Neural cell (in vitro differentiated cells): ENCODE measurements at regions not wholly inside any gene's neighbourhood (a gene's known extent, or its start where the extent isn't known, plus 50 kb on each side); places are given as distances from the start of the nearest gene placed in this dataset.

Experiments
- H2AFZ ChIP-seq: fragments of 200-600, 300-800 bp; sonication (generic), shearing (Covaris generic); 2 replicates; pipeline ENCODE4 v1.6.0; 2014; ENCODE audit warnings: low read depth, mild to moderate bottlenecking, antibody characterized with exemption, low read length, moderate library complexity
- H3F3A ChIP-seq: fragments of 200-600 bp; shearing (Covaris generic); 2 replicates; pipeline ENCODE4 v1.6.1; 2016; ENCODE audit warnings: mild to moderate bottlenecking, moderate library complexity, mixed read lengths, antibody characterized with exemption, low read length; ENCODE audit not compliant: insufficient read depth, poor library complexity, severe bottlenecking
- H3K27ac ChIP-seq: fragments of 200-600, 300-800 bp; sonication (generic), shearing (Covaris generic); 2 replicates; pipeline ENCODE4 v1.5.1; 2014; ENCODE audit warnings: mild to moderate bottlenecking, low read length, moderate library complexity
- H3K27me3 ChIP-seq: fragments of 300-800, 200-600 bp; sonication (generic), shearing (Covaris generic); 2 replicates; pipeline ENCODE4 v1.6.0; 2014; ENCODE audit warnings: mild to moderate bottlenecking, low read depth, low read length, moderate library complexity; ENCODE audit not compliant: insufficient read depth
- H3K36me3 ChIP-seq: fragments of 300-800, 200-600 bp; sonication (generic), shearing (Covaris generic); 2 replicates; pipeline ENCODE4 v1.5.1; 2014; ENCODE audit warnings: mild to moderate bottlenecking, antibody characterized with exemption, low read length, moderate library complexity; ENCODE audit not compliant: insufficient read depth
- H3K4me2 ChIP-seq: fragments of 300-800, 200-600 bp; sonication (generic), shearing (Covaris generic); 2 replicates; pipeline ENCODE4 v1.6.0; 2014; ENCODE audit warnings: mild to moderate bottlenecking, low read length
- H3K4me3 ChIP-seq: fragments of 300-800, 200-600 bp; sonication (generic), shearing (Covaris generic); 2 replicates; pipeline ENCODE4 v1.5.1; 2014; ENCODE audit warnings: mild to moderate bottlenecking, low read length, moderate library complexity
- H3K79me2 ChIP-seq: fragments of 200-600 bp; shearing (Covaris generic); replicated peaks from 2 replicates; pipeline ENCODE4 v1.6.0; 2014; ENCODE audit warnings: mild to moderate bottlenecking, low read length, moderate library complexity; ENCODE audit not compliant: insufficient read depth
- H3K9ac ChIP-seq: fragments of 300-800, 200-600 bp; sonication (generic), shearing (Covaris generic); 2 replicates; pipeline ENCODE4 v1.6.1; 2016; ENCODE audit warnings: mild to moderate bottlenecking, low read length, mixed read lengths
- H3K9me2 ChIP-seq: fragments of 200-600 bp; shearing (Covaris generic); 2 replicates; pipeline ENCODE4 v1.6.1; 2016; ENCODE audit warnings: mild to moderate bottlenecking, low read length, mixed read lengths; ENCODE audit not compliant: insufficient read depth
- H3K9me3 ChIP-seq: fragments of 200-600, 300-800 bp; sonication (generic), shearing (Covaris generic); 2 replicates; pipeline ENCODE4 v1.6.1; 2016; ENCODE audit warnings: mild to moderate bottlenecking, mixed run types, low read length, moderate library complexity, mixed read lengths
- H4K20me1 ChIP-seq: fragments of 200-600 bp; shearing (Covaris generic); 2 replicates; pipeline ENCODE4 v1.6.1; 2016; ENCODE audit warnings: mild to moderate bottlenecking, mixed run types; ENCODE audit not compliant: insufficient read depth
- EP300 ChIP-seq: fragments of 450-650 bp; conservative IDR thresholded peaks from 2 replicates; pipeline ENCODE4 v1.6.1; 2014; ENCODE audit warnings: antibody characterized with exemption, mild to moderate bottlenecking, moderate library complexity; ENCODE audit not compliant: poor library complexity, severe bottlenecking
- EZH2 ChIP-seq: fragments of 200-600, 300-800 bp; shearing (Covaris generic), sonication (generic); IDR thresholded peaks from 2 replicates; pipeline ENCODE4 v1.6.1; 2014; ENCODE audit warnings: antibody characterized with exemption, low read length, borderline replicate concordance, mild to moderate bottlenecking; ENCODE audit not compliant: insufficient read depth, poor library complexity, severe bottlenecking
- MXI1 ChIP-seq: fragments of 450-650 bp; conservative IDR thresholded peaks from 2 replicates; pipeline ENCODE4 v1.6.1; 2014; ENCODE audit warnings: antibody characterized with exemption, mild to moderate bottlenecking; ENCODE audit not compliant: poor library complexity, severe bottlenecking
- POLR2AphosphoS5 ChIP-seq: IDR thresholded peaks from 2 replicates; pipeline ENCODE4 v1.6.1; 2012
- RAD21 ChIP-seq: fragments of 450-650 bp; conservative IDR thresholded peaks from 2 replicates; pipeline ENCODE4 v1.6.1; 2014; ENCODE audit warnings: antibody characterized with exemption, mild to moderate bottlenecking, moderate library complexity
- SMC3 ChIP-seq: fragments of 450-650 bp; conservative IDR thresholded peaks from 2 replicates; pipeline ENCODE4 v1.6.1; 2014; ENCODE audit warnings: antibody characterized with exemption, mild to moderate bottlenecking, moderate library complexity; ENCODE audit not compliant: poor library complexity
- TAF1 ChIP-seq: IDR thresholded peaks from 2 replicates; pipeline ENCODE4 v1.6.1; 2012; ENCODE audit warnings: low read depth
- TF ChIP-seq, protein P1 (sequence below): IDR thresholded peaks from 2 replicates; pipeline ENCODE4 v1.6.1; 2012; ENCODE audit warnings: borderline replicate concordance
- TF ChIP-seq, protein P2 (sequence below): fragments of 450-650 bp; IDR thresholded peaks from 2 replicates; pipeline ENCODE4 v1.5.1; 2014; ENCODE audit warnings: antibody characterized with exemption, mild to moderate bottlenecking, moderate library complexity; ENCODE audit not compliant: poor library complexity, severe bottlenecking

DNA sequence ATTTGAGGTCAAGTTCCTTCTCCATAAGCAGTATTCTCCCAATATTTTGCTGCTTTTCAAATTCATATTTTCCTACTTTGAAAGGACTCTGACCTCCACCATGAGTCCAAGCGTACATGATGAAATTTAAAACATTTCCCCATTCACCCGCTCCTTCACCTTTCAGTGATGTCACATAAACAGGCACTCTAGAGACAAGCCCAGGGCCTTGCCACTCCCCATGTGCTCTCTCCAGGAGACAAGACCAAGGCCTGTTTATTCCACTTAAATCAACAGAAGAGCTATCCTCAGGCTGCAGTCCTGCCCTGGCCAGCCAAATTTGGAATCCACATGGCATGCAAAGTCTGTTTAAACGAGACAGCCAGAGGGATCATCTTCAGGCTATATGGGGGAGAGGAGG lies 161.5 kb downstream of the ARRDC4 start:
- Histone ChIP-seq H3K27me3 (no peaks in the 10 kb centered on the region), H3K36me3 (no peaks in the 10 kb centered on the region), H3K79me2 (no peaks in the 10 kb centered on the region), H3K4me3 (no peak overlapping the region), H3K9ac (no peak overlapping the region), H4K20me1 (no peaks in the 10 kb centered on the region), H3F3A (no peaks in the 10 kb centered on the region), H3K9me3 (no peaks in the 10 kb centered on the region), H3K4me2 (no peak overlapping the region), H3K27ac (no peak overlapping the region), H2AFZ (no peak overlapping the region), H3K9me2 (no peaks in the 10 kb centered on the region)
- TF ChIP-seq MXI1 (no peak), TAF1 (no peak), SMC3 (no peak), EP300 (no peak), POLR2AphosphoS5 (no peak), RAD21 (no peak)
- TF ChIP-seq, protein P1, sequence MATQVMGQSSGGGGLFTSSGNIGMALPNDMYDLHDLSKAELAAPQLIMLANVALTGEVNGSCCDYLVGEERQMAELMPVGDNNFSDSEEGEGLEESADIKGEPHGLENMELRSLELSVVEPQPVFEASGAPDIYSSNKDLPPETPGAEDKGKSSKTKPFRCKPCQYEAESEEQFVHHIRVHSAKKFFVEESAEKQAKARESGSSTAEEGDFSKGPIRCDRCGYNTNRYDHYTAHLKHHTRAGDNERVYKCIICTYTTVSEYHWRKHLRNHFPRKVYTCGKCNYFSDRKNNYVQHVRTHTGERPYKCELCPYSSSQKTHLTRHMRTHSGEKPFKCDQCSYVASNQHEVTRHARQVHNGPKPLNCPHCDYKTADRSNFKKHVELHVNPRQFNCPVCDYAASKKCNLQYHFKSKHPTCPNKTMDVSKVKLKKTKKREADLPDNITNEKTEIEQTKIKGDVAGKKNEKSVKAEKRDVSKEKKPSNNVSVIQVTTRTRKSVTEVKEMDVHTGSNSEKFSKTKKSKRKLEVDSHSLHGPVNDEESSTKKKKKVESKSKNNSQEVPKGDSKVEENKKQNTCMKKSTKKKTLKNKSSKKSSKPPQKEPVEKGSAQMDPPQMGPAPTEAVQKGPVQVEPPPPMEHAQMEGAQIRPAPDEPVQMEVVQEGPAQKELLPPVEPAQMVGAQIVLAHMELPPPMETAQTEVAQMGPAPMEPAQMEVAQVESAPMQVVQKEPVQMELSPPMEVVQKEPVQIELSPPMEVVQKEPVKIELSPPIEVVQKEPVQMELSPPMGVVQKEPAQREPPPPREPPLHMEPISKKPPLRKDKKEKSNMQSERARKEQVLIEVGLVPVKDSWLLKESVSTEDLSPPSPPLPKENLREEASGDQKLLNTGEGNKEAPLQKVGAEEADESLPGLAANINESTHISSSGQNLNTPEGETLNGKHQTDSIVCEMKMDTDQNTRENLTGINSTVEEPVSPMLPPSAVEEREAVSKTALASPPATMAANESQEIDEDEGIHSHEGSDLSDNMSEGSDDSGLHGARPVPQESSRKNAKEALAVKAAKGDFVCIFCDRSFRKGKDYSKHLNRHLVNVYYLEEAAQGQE, result no peak
- TF ChIP-seq, protein P2, sequence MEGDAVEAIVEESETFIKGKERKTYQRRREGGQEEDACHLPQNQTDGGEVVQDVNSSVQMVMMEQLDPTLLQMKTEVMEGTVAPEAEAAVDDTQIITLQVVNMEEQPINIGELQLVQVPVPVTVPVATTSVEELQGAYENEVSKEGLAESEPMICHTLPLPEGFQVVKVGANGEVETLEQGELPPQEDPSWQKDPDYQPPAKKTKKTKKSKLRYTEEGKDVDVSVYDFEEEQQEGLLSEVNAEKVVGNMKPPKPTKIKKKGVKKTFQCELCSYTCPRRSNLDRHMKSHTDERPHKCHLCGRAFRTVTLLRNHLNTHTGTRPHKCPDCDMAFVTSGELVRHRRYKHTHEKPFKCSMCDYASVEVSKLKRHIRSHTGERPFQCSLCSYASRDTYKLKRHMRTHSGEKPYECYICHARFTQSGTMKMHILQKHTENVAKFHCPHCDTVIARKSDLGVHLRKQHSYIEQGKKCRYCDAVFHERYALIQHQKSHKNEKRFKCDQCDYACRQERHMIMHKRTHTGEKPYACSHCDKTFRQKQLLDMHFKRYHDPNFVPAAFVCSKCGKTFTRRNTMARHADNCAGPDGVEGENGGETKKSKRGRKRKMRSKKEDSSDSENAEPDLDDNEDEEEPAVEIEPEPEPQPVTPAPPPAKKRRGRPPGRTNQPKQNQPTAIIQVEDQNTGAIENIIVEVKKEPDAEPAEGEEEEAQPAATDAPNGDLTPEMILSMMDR, result no peak

DNA sequence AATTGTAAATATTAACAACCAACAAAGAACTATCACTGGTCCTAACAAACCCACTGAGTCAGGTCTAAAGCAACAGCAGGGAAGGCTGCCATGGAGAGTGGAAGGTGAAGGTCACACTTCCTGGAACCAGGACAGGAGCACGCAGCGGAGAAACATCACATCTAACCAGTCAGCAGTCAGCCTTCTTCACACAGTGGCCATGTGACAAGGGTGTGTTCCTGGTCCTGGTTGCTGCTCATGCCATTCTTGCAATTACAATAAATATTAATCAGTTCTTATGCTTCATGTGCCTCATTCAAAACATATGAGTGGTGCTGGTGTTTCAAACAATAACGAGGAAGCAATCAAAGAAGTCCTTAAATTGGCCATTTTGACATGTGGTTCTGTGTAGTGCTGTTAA lies 162.8 kb downstream of the ARRDC4 start:
- Histone ChIP-seq H3K79me2 (no peaks in the 10 kb centered on the region), H3K4me2 (no peak overlapping the region), H3K4me3 (no peak overlapping the region), H4K20me1 (no peaks in the 10 kb centered on the region), H3K36me3 (no peaks in the 10 kb centered on the region), H3K9me3 (no peaks in the 10 kb centered on the region), H3K9me2 (no peaks in the 10 kb centered on the region), H3F3A (no peaks in the 10 kb centered on the region), H3K27ac (no peak overlapping the region), H3K9ac (no peak overlapping the region), H3K27me3 (no peaks in the 10 kb centered on the region), H2AFZ (no peak overlapping the region)
- TF ChIP-seq RAD21 (no peak), POLR2AphosphoS5 (no peak), EZH2 (no peak), MXI1 (no peak)

DNA sequence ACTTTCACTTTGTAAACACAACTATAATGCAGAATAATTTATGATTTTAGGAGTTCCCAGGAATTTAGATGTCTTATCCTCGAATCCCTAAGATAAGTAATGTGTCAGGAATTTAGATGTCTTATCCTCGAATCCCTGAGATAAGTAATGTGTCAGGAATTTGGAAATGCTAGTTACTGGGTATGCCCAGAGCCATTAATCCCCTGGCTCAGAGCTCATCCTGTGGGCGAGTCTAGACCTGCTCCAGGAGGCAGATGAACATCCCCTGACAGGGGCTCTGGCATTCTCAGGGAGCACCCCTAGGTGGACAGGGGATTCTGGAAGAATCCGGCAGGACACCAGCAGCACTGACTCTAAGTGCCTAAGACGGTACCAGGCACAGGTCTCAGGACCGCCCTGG lies 163.3 kb downstream of the ARRDC4 start:
- Histone ChIP-seq H3K9ac (no peak overlapping the region), H3K27ac (no peak overlapping the region), H3K4me3 (no peak overlapping the region), H2AFZ (no peak overlapping the region), H3K27me3 (no peaks in the 10 kb centered on the region), H3K4me2 (no peak overlapping the region), H3F3A (no peaks in the 10 kb centered on the region), H4K20me1 (no peaks in the 10 kb centered on the region), H3K36me3 (no peaks in the 10 kb centered on the region), H3K79me2 (no peaks in the 10 kb centered on the region), H3K9me2 (no peaks in the 10 kb centered on the region), H3K9me3 (no peaks in the 10 kb centered on the region)
- TF ChIP-seq, protein P1, result no peak
- TF ChIP-seq POLR2AphosphoS5 (no peak), SMC3 (no peak)
